HCT116 (cell line): ENCODE measurements at regions not wholly inside any gene's neighbourhood (a gene's known extent, or its start where the extent isn't known, plus 50 kb on each side); places are given as distances from the start of the nearest gene placed in this dataset.

ENCODE experiments used
- ATAC-seq: fragments of 200-7000 bp; cut with Tn5 transposase; 2 replicates; pipeline ENCODE4 v1.9.1; 2020; ENCODE audit warnings: mild to moderate bottlenecking, moderate library complexity
- BruUV-seq: library from RNA; stranded (reverse); fragments of 400-500 nt; replicated peaks from 2 replicates; lab custom pipeline; 2021; lab: Mats Ljungman, UMichigan
- CTCF ChIA-PET: fragments of 300-600 bp; sonication (Branson Sonifier 250); formaldehyde crosslinking; loops from one replicate; lab custom pipeline; 2021; ENCODE audit warnings: antibody characterized with exemption; lab: Charles Lee
- POLR2A ChIA-PET: fragments of 300-600, 350-600 bp; sonication (Branson Sonifier 250); formaldehyde crosslinking; loops from one replicate; lab custom pipeline; 2021; ENCODE audit warnings: antibody characterized with exemption; lab: Charles Lee
- RAD21 ChIA-PET, 2 experiments: fragments of 300-600 bp; sonication (Branson Sonifier 250); formaldehyde crosslinking; loops; one replicate each; lab custom pipeline; 2023; ENCODE audit warnings: low total read pairs in 2 of 2; ENCODE audit not compliant: uncharacterized antibody in 2 of 2, unreplicated experiment in 2 of 2, low non-redundant PET in 1 of 2; lab: Charles Lee
- DNase-seq: peaks from one replicate; pipeline ENCODE4 v3.0.0-alpha.2; 2010; ENCODE audit warnings: low read depth, low spot score
- H2AFZ ChIP-seq: fragments of 200-600 bp; shearing (Covaris generic), sonication (generic); 2 replicates; pipeline ENCODE4 v1.6.1; 2017; ENCODE audit warnings: low read depth, mixed run types, mixed read lengths, antibody characterized with exemption, low read length; ENCODE audit not compliant: poor library complexity, severe bottlenecking
- H3K27ac ChIP-seq: 2 replicates; pipeline ENCODE4 v1.5.1; 2012; ENCODE audit warnings: low read depth, low read length
- H3K27me3 ChIP-seq: fragments of 200-600 bp; sonication (generic); 2 replicates; pipeline ENCODE4 v1.6.1; 2016; ENCODE audit warnings: mixed run types, low read length, mixed read lengths; ENCODE audit not compliant: insufficient read depth
- H3K36me3 ChIP-seq, 2 experiments: fragments of 200-500 bp in 1 of 2; fragments of 200-600 bp in 1 of 2; sonication (Bioruptor generic) in 1 of 2; sonication (generic) in 1 of 2; 2 replicates each; pipeline versions ENCODE4 v1.5.1 to v1.6.1; 2014 to 2016; ENCODE audit warnings: low read length in 2 of 2, inconsistent platforms in 1 of 2, mixed read lengths in 1 of 2, mixed run types in 1 of 2; ENCODE audit not compliant: insufficient read depth in 2 of 2, control insufficient read depth in 1 of 2
- H3K4me1 ChIP-seq, 2 experiments: fragments of 200-600 bp in 1 of 2; sonication (generic) in 1 of 2; 2 replicates each; pipeline versions ENCODE4 v1.5.1 to v1.6.1; 2012 to 2017; ENCODE audit warnings: low read length in 2 of 2, inconsistent platforms in 1 of 2, mild to moderate bottlenecking in 1 of 2, mixed read lengths in 1 of 2, mixed run types in 1 of 2, moderate library complexity in 1 of 2; ENCODE audit not compliant: insufficient read depth in 2 of 2, control insufficient read depth in 1 of 2
- H3K4me2 ChIP-seq: fragments of 200-600 bp; sonication (generic); 2 replicates; pipeline ENCODE4 v1.6.1; 2017; ENCODE audit warnings: mixed run types, low read length, mixed read lengths
- H3K4me3 ChIP-seq, 2 experiments: fragments of 200-600 bp in 1 of 2; sonication (generic) in 1 of 2; replicated peaks in 1 of 2; 2 replicates each; pipeline ENCODE4 v1.5.1; 2011 to 2016; ENCODE audit warnings: low read length in 2 of 2, control low read depth in 1 of 2, low read depth in 1 of 2, mild to moderate bottlenecking in 1 of 2, mixed read lengths in 1 of 2, mixed run types in 1 of 2
- H3K79me2 ChIP-seq: fragments of 200-600 bp; sonication (generic); 2 replicates; pipeline ENCODE4 v1.6.1; 2017; ENCODE audit warnings: mild to moderate bottlenecking, mixed run types, low read length, moderate library complexity, mixed read lengths; ENCODE audit not compliant: insufficient read depth
- H3K9ac ChIP-seq: fragments of 200-600 bp; sonication (generic); 2 replicates; pipeline ENCODE4 v1.6.1; 2016; ENCODE audit warnings: low read length, mixed read lengths
- H3K9me2 ChIP-seq: fragments of 200-600 bp; sonication (generic), shearing (Covaris generic); 2 replicates; pipeline ENCODE4 v1.6.1; 2017; ENCODE audit warnings: mixed run types, mild to moderate bottlenecking, moderate library complexity; ENCODE audit not compliant: insufficient read depth
- H3K9me3 ChIP-seq, 2 experiments: fragments of 200-500 bp in 1 of 2; fragments of 200-600 bp in 1 of 2; sonication (Bioruptor generic) in 1 of 2; sonication (generic) in 1 of 2; 2 replicates each; pipeline ENCODE4 v1.6.1; 2014 to 2017; ENCODE audit warnings: low read length in 2 of 2, mixed read lengths in 2 of 2, inconsistent platforms in 1 of 2, low read depth in 1 of 2, mild to moderate bottlenecking in 1 of 2, mixed run types in 1 of 2, moderate library complexity in 1 of 2; ENCODE audit not compliant: control insufficient read depth in 1 of 2, insufficient read depth in 1 of 2
- H4K20me1 ChIP-seq: fragments of 200-600 bp; sonication (generic), shearing (Covaris generic); 2 replicates; pipeline ENCODE4 v1.6.1; 2017; ENCODE audit warnings: mixed run types, mild to moderate bottlenecking, moderate library complexity; ENCODE audit not compliant: insufficient read depth
- ATF3 ChIP-seq: IDR thresholded peaks from 2 replicates; pipeline ENCODE4 v1.6.1; 2012
- CBX3 ChIP-seq: IDR thresholded peaks from 2 replicates; pipeline ENCODE4 v1.6.1; 2012; ENCODE audit warnings: low read depth
- CEBPB ChIP-seq: IDR thresholded peaks from 2 replicates; pipeline ENCODE4 v1.6.1; 2012; ENCODE audit warnings: low read depth
- CTCF ChIP-seq, 3 experiments: fragments of 200-600 bp in 1 of 3; sonication (generic) in 1 of 3; IDR thresholded peaks in 2 of 3; conservative IDR thresholded peaks in 1 of 3; 2 replicates each; pipeline ENCODE4 v1.5.1; 2012 to 2017; ENCODE audit warnings: low read depth in 2 of 3, low read length in 2 of 3, antibody characterized with exemption in 1 of 3, borderline replicate concordance in 1 of 3, control low read depth in 1 of 3, mild to moderate bottlenecking in 1 of 3, mixed read lengths in 1 of 3, mixed run types in 1 of 3, moderate library complexity in 1 of 3; ENCODE audit not compliant: insufficient read depth in 1 of 3
- EGR1 ChIP-seq: IDR thresholded peaks from 2 replicates; pipeline ENCODE4 v1.6.1; 2012; ENCODE audit warnings: low read depth
- ELF1 ChIP-seq: IDR thresholded peaks from 2 replicates; pipeline ENCODE4 v1.6.1; 2012; ENCODE audit warnings: low read depth, borderline replicate concordance
- EZH2 ChIP-seq: fragments of 200-600 bp; sonication (generic); IDR thresholded peaks from 2 replicates; pipeline ENCODE4 v1.6.1; 2017; ENCODE audit warnings: antibody characterized with exemption, mixed run types
- EZH2phosphoT487 ChIP-seq: fragments of 200-600 bp; IDR thresholded peaks from 2 replicates; pipeline ENCODE4 v1.6.1; 2018; ENCODE audit warnings: antibody characterized with exemption, borderline replicate concordance
- FOSL1 ChIP-seq: IDR thresholded peaks from 2 replicates; pipeline ENCODE4 v1.6.1; 2012; ENCODE audit warnings: low read depth
- MAX ChIP-seq: IDR thresholded peaks from 2 replicates; pipeline ENCODE4 v1.6.1; 2012
- POLR2A ChIP-seq: IDR thresholded peaks from 2 replicates; pipeline ENCODE4 v1.7.0; 2011; ENCODE audit warnings: borderline replicate concordance; ENCODE audit not compliant: insufficient read depth, insufficient read length; ENCODE audit errors: extremely low read depth
- POLR2AphosphoS5 ChIP-seq: IDR thresholded peaks from 2 replicates; pipeline ENCODE4 v1.6.1; 2011; ENCODE audit warnings: mild to moderate bottlenecking, low read depth, low read length, moderate library complexity
- RAD21 ChIP-seq: IDR thresholded peaks from 2 replicates; pipeline ENCODE4 v1.6.1; 2012; ENCODE audit warnings: low read depth, mild to moderate bottlenecking
- SRF ChIP-seq: IDR thresholded peaks from 2 replicates; pipeline ENCODE4 v1.6.1; 2012; ENCODE audit warnings: low read depth
- TCF7L2 ChIP-seq: IDR thresholded peaks from 2 replicates; pipeline ENCODE4 v1.7.0; 2011; ENCODE audit warnings: borderline replicate concordance, inconsistent platforms; ENCODE audit not compliant: insufficient read depth, insufficient read length; ENCODE audit errors: extremely low read depth
- YY1 ChIP-seq: IDR thresholded peaks from 2 replicates; pipeline ENCODE4 v1.6.1; 2011; ENCODE audit warnings: low read length, low read depth, moderate library complexity, mild to moderate bottlenecking; ENCODE audit not compliant: insufficient replicate concordance; ENCODE audit errors: extremely low read depth
- ZBTB33 ChIP-seq: IDR thresholded peaks from 2 replicates; pipeline ENCODE4 v1.6.1; 2011; ENCODE audit warnings: mild to moderate bottlenecking, low read length, moderate library complexity; ENCODE audit not compliant: insufficient replicate concordance; ENCODE audit errors: extremely low read depth
- ZFX ChIP-seq: fragments of 450-650 bp; IDR thresholded peaks from 2 replicates; pipeline ENCODE4 v1.6.1; 2017
- ZNF274 ChIP-seq: fragments of 200-500 bp; sonication (Bioruptor generic); IDR thresholded peaks from 2 replicates; pipeline ENCODE4 v1.6.1; 2014; ENCODE audit warnings: mild to moderate bottlenecking, low read depth, low read length, inconsistent platforms
- intact Hi-C: fragments of 100-400 bp; cut with micrococcal nuclease; formaldehyde crosslinking; loops from 2 replicates; pipeline ENCODE4 v1.10.0; 2022

- TF ChIP-seq ZFX (no peak), CTCF (IDR thresholded peaks at IDR 0.05 in 2 of 3, conservative IDR thresholded peaks at IDR 0.05 in 1 of 3; ENCODE audit: borderline replicate concordance in 1 of 3, insufficient read depth in 1 of 3, low read depth in 2 of 3, low read length in 2 of 3) (no peak), YY1 (no peak), FOSL1 (no peak), MAX (no peak)
- TF ChIP-seq, all 23 proteins: peak for 0
Measured at GRCh38 chr14:89531661-89532335, 114.8 kb upstream of the FOXN3 start (continued).

- Histone ChIP-seq H3K79me2 (no peaks in the 10 kb centered on the region), H3K4me2 (no peak overlapping the region), H2AFZ (no peak overlapping the region), H3K27me3 (no peaks in the 10 kb centered on the region), H3K4me1 (no peaks in the 10 kb centered on the region), H3K27ac (no peak overlapping the region), H3K9me2 (no peaks in the 10 kb centered on the region), H3K9ac (no peak overlapping the region), H4K20me1 (no peaks in the 10 kb centered on the region), H3K9me3 (peaks cover 0 to 8% of the 10 kb centered on the region in 2 experiments; a peak in 2 of 4 replicates), H3K4me3 (no peak overlapping the region), H3K36me3 (no peaks in the 10 kb centered on the region)
- no peak for ATAC-seq
- intact Hi-C loops, result no loop called here
- ChIA-PET POLR2A (no interaction called here), RAD21 (no interaction called here), CTCF (no interaction called here)
- TF ChIP-seq POLR2AphosphoS5 (no peak), EZH2phosphoT487 (no peak), ZNF274 (no peak), SRF (no peak), CBX3 (no peak), CEBPB (no peak), EZH2 (no peak), ELF1 (no peak), ZFX (no peak), ZBTB33 (no peak), FOSL1 (no peak), TCF7L2 (no peak), ATF3 (no peak), YY1 (no peak), POLR2A (no peak), RAD21 (no peak), EGR1 (no peak)
- no TSS peak for BruUV-seq
- DNase-seq, result no peak
Measured at GRCh38 chr14:89524990-89525667, 108.1 kb upstream of the FOXN3 start.
